Astrocyte (in vitro differentiated cells and primary cell): ENCODE measurements at regions not wholly inside any gene's neighbourhood (a gene's known extent, or its start where the extent isn't known, plus 50 kb on each side); places are given as distances from the start of the nearest gene placed in this dataset.

ENCODE experiments used
- DNase-seq: peaks from one replicate; pipeline ENCODE4 v3.0.0-alpha.2; 2010; ENCODE audit warnings: low read depth
- FAIRE-seq: peaks from 2 replicates; lab custom pipeline; 2011; peaks lifted over from hg19 to GRCh38; lab: Jason Lieb, UNC
- H2AFZ ChIP-seq: 2 replicates; pipeline ENCODE4 v1.6.0; 2012; ENCODE audit warnings: low read depth, low read length, inconsistent platforms
- H3K27ac ChIP-seq: 2 replicates; pipeline ENCODE4 v1.5.1; 2011; ENCODE audit warnings: low read depth, low read length, inconsistent platforms
- H3K27me3 ChIP-seq: 2 replicates; pipeline ENCODE4 v1.6.0; 2011; ENCODE audit warnings: low read length, inconsistent platforms; ENCODE audit not compliant: insufficient read depth
- H3K36me3 ChIP-seq: 2 replicates; pipeline ENCODE4 v1.5.1; 2011; ENCODE audit warnings: low read length, inconsistent platforms; ENCODE audit not compliant: insufficient read depth
- H3K4me1 ChIP-seq: 2 replicates; pipeline ENCODE4 v1.5.1; 2011; ENCODE audit warnings: low read length, inconsistent platforms; ENCODE audit not compliant: insufficient read depth
- H3K4me2 ChIP-seq: 2 replicates; pipeline ENCODE4 v1.6.0; 2012; ENCODE audit warnings: low read length, inconsistent platforms
- H3K4me3 ChIP-seq: 2 replicates; pipeline ENCODE4 v1.5.1; 2011; ENCODE audit warnings: low read depth, mild to moderate bottlenecking, low read length, inconsistent platforms; ENCODE audit not compliant: insufficient read depth
- H3K79me2 ChIP-seq: 2 replicates; pipeline ENCODE4 v1.6.0; 2012; ENCODE audit warnings: mild to moderate bottlenecking, low read length, inconsistent platforms; ENCODE audit not compliant: insufficient read depth
- H3K9ac ChIP-seq: 2 replicates; pipeline ENCODE4 v1.6.0; 2012; ENCODE audit warnings: mild to moderate bottlenecking, low read length, inconsistent platforms
- H3K9me3 ChIP-seq: 2 replicates; pipeline ENCODE4 v1.5.1; 2012; ENCODE audit warnings: low read depth, mild to moderate bottlenecking, low read length, inconsistent platforms; ENCODE audit not compliant: insufficient read depth
- H4K20me1 ChIP-seq: 2 replicates; pipeline ENCODE4 v1.6.0; 2012; ENCODE audit warnings: low read length, inconsistent platforms; ENCODE audit not compliant: insufficient read depth
- H3K27ac Mint-ChIP-seq: one replicate; pipeline ENCODE4 v1.8.0; 2021; ENCODE audit warnings: mild to moderate bottlenecking, mixed read lengths; ENCODE audit not compliant: unreplicated experiment
- H3K27me3 Mint-ChIP-seq: one replicate; pipeline ENCODE4 v1.8.0; 2021; ENCODE audit warnings: low read depth, mixed read lengths; ENCODE audit not compliant: unreplicated experiment
- H3K36me3 Mint-ChIP-seq: one replicate; pipeline ENCODE4 v1.8.0; 2021; ENCODE audit warnings: low read depth, mixed read lengths; ENCODE audit not compliant: unreplicated experiment
- H3K4me1 Mint-ChIP-seq: one replicate; pipeline ENCODE4 v1.8.0; 2021; ENCODE audit warnings: low read depth, mixed read lengths; ENCODE audit not compliant: unreplicated experiment
- H3K4me3 Mint-ChIP-seq: one replicate; pipeline ENCODE4 v1.8.0; 2021; ENCODE audit warnings: mild to moderate bottlenecking, moderate library complexity, mixed read lengths; ENCODE audit not compliant: unreplicated experiment
- H3K9me3 Mint-ChIP-seq: one replicate; pipeline ENCODE4 v1.8.0; 2021; ENCODE audit warnings: mild to moderate bottlenecking, mixed read lengths; ENCODE audit not compliant: unreplicated experiment
- CTCF ChIP-seq: IDR thresholded peaks from 2 replicates; pipeline ENCODE4 v1.5.1; 2011; ENCODE audit warnings: low read depth, mild to moderate bottlenecking, inconsistent platforms, low read length, moderate library complexity; ENCODE audit not compliant: insufficient read depth
- EZH2 ChIP-seq: IDR thresholded peaks from 2 replicates; pipeline ENCODE4 v1.6.1; 2012; ENCODE audit warnings: mild to moderate bottlenecking, low read length, inconsistent platforms; ENCODE audit not compliant: insufficient read depth

DNA sequence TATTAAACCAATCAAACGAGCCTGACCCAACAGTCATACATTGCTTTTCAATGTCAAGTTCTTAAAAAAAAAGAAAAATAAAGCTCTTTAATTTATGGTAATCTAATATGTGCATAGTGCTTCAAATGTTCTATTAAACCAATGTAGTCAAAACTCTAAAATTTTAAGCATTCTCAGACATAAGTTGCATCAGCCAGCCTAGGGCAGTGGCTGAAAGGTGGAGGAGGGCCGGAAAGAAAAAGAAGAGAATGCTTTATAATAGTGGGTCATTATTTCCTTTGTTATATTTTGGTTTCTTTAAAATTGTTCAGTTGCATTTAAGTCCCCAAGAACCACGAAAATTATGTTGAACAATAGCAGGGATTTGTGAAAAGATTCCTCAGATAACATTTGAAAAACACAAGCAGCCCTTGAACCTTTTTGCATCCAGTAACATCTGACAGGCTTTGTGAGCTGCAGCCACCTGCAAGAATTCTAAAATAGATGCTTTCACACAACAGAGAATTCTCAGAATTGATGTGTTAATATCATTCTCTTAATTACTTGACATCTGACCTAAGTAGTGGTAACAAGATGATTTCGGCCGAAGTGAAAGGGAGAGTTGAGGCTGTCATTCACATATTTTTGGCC lies 252.1 kb downstream of the CDCA7 start:
- Mint-ChIP-seq H3K4me3 (no peak overlapping the region), H3K9me3 (no peaks in the 10 kb centered on the region), H3K36me3 (no peaks in the 10 kb centered on the region), H3K4me1 (peaks cover 2% of the 10 kb centered on the region), H3K27me3 (no peaks in the 10 kb centered on the region), H3K27ac (no peak overlapping the region)
- Histone ChIP-seq H3K9me3 (no peaks in the 10 kb centered on the region), H3K79me2 (no peaks in the 10 kb centered on the region), H3K4me1 (no peaks in the 10 kb centered on the region), H4K20me1 (no peaks in the 10 kb centered on the region), H3K27ac (no peak overlapping the region), H3K36me3 (no peaks in the 10 kb centered on the region), H3K4me2 (no peak overlapping the region), H3K4me3 (no peak overlapping the region), H3K27me3 (no peaks in the 10 kb centered on the region), H3K9ac (no peak overlapping the region), H2AFZ (no peak overlapping the region)
- TF ChIP-seq EZH2 (no peak), CTCF (no peak)
- DNase-seq (no peak), FAIRE-seq (no peak)

DNA sequence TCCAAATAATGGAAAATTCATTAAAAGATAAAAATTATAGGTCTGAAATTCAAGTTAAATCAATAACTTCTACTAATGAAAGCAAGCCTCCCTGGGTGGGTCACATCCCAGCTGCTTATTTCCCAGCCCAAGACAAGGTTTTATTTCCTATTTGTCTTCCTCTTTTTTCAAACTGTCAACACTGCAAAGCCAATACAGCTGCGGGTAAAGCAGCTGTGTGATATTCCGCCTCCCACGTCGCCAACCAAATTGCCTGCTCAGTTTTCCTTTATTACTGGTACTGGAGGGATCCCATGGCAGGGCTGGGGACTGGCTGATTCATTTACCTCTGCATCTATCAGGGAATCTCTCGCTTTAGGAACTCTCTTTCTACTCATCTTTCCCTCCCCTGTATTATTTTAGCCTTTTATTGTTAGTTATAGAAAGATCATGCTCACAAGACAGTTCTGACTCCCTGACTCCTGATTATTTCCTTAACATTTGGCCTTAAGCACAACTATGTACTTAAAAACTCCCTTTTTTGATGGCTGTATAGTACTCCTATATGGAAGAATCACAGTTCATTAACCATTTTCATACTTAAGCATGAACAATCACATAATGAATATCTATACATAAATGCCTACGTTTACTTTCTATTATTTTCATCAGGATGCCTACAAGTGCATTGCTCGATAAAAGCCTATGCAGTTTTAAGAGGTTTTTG lies 253.1 kb downstream of the CDCA7 start:
- no peak overlapping the region for H3K4me3 Mint-ChIP-seq
- H3K36me3 ChIP-seq: no peaks in the 10 kb centered on the region
- no peaks in the 10 kb centered on the region for H3K36me3 Mint-ChIP-seq
- H3K9me3 ChIP-seq: no peaks in the 10 kb centered on the region
- H3K9me3 Mint-ChIP-seq: no peaks in the 10 kb centered on the region
- FAIRE-seq (no peak), DNase-seq (no peak)
- H2AFZ ChIP-seq: no peak overlapping the region
- no peaks in the 10 kb centered on the region for H3K4me1 ChIP-seq
- H4K20me1 ChIP-seq: no peaks in the 10 kb centered on the region
- no peak overlapping the region for H3K27ac Mint-ChIP-seq
- no peaks in the 10 kb centered on the region for H3K27me3 Mint-ChIP-seq
- H3K79me2 ChIP-seq: no peaks in the 10 kb centered on the region
- H3K4me1 Mint-ChIP-seq: peaks cover 2% of the 10 kb centered on the region
- H3K4me2 ChIP-seq: no peak overlapping the region
- no peaks in the 10 kb centered on the region for H3K27me3 ChIP-seq
- H3K27ac ChIP-seq: no peak overlapping the region
- no peak for TF ChIP-seq EZH2
- no peak for TF ChIP-seq CTCF
- H3K9ac ChIP-seq: no peak overlapping the region
- no peak overlapping the region for H3K4me3 ChIP-seq

- Histone ChIP-seq H3K27ac (no peak overlapping the region), H3K4me1 (no peaks in the 10 kb centered on the region)
- no peak for FAIRE-seq
These were observed 256.4 kb downstream of the CDCA7 start for GRCh38 chr2:173611121-173611520.

More at GRCh38 chr2:173611121-173611520, 256.4 kb downstream of the CDCA7 start:
- no peak overlapping the region for H3K27ac Mint-ChIP-seq
- Histone ChIP-seq H3K4me3 (no peak overlapping the region), H3K27me3 (no peaks in the 10 kb centered on the region), H3K36me3 (no peaks in the 10 kb centered on the region), H3K9ac (no peak overlapping the region), H3K79me2 (no peaks in the 10 kb centered on the region), H4K20me1 (no peaks in the 10 kb centered on the region), H2AFZ (no peak overlapping the region), H3K9me3 (no peaks in the 10 kb centered on the region), H3K4me2 (no peak overlapping the region)
- H3K4me3 Mint-ChIP-seq: no peak overlapping the region
- TF ChIP-seq EZH2 (no peak), CTCF (no peak)
- H3K4me1 Mint-ChIP-seq: peaks cover 2% of the 10 kb centered on the region
- H3K27me3 Mint-ChIP-seq: no peaks in the 10 kb centered on the region
- no peak for DNase-seq
- peaks cover 3% of the 10 kb centered on the region for H3K36me3 Mint-ChIP-seq
- H3K9me3 Mint-ChIP-seq: peaks cover 1% of the 10 kb centered on the region
